H9 (cell line): ENCODE measurements at regions not wholly inside any gene's neighbourhood (a gene's known extent, or its start where the extent isn't known, plus 50 kb on each side); places are given as distances from the start of the nearest gene placed in this dataset.
A peak's percentile ranks its signal among the peaks of the same experiment; 100 is the strongest.

Experiments
- DNase-seq: peaks from one replicate; pipeline ENCODE4 v3.0.0-alpha.2; 2017
- H2AFZ ChIP-seq: one replicate; pipeline ENCODE4 v1.6.1; 2013; ENCODE audit warnings: mild to moderate bottlenecking, low read length, control low read depth, moderate library complexity
- H2AK5ac ChIP-seq: 2 replicates; pipeline ENCODE4 v1.6.1; 2013; ENCODE audit warnings: low read length, control low read depth, mixed read lengths; ENCODE audit not compliant: insufficient read length
- H2BK120ac ChIP-seq: one replicate; pipeline ENCODE4 v1.6.1; 2013; ENCODE audit warnings: low read depth, mild to moderate bottlenecking, low read length, control low read depth, inconsistent platforms; ENCODE audit not compliant: poor library complexity, severe bottlenecking
- H2BK12ac ChIP-seq: 2 replicates; pipeline ENCODE4 v1.6.1; 2013; ENCODE audit warnings: low read length, control low read depth, mixed read lengths, low read depth; ENCODE audit not compliant: insufficient read length
- H2BK15ac ChIP-seq: 2 replicates; pipeline ENCODE4 v1.6.1; 2013; ENCODE audit warnings: low read depth, low read length, control low read depth
- H2BK20ac ChIP-seq: one replicate; pipeline ENCODE4 v1.6.1; 2013; ENCODE audit warnings: low read depth, mild to moderate bottlenecking, low read length, control low read depth, inconsistent platforms; ENCODE audit not compliant: poor library complexity, severe bottlenecking
- H2BK5ac ChIP-seq: 2 replicates; pipeline ENCODE4 v1.6.1; 2013; ENCODE audit warnings: low read length, control low read depth, mixed read lengths; ENCODE audit not compliant: insufficient read length
- H3K14ac ChIP-seq: 2 replicates; pipeline ENCODE4 v1.6.1; 2013; ENCODE audit warnings: low read length, control low read depth; ENCODE audit not compliant: insufficient read depth
- H3K18ac ChIP-seq: 2 replicates; pipeline ENCODE4 v1.6.1; 2013; ENCODE audit warnings: low read depth, mild to moderate bottlenecking, mixed read lengths, low read length, control low read depth; ENCODE audit not compliant: insufficient read length
- H3K23ac ChIP-seq: 2 replicates; pipeline ENCODE4 v1.6.1; 2013; ENCODE audit warnings: low read length, control low read depth, mixed read lengths, low read depth; ENCODE audit not compliant: insufficient read length
- H3K23me2 ChIP-seq: 2 replicates; pipeline ENCODE4 v1.6.1; 2013; ENCODE audit warnings: low read depth, mild to moderate bottlenecking, mixed read lengths, low read length, control low read depth; ENCODE audit not compliant: insufficient read length, poor library complexity, severe bottlenecking
- H3K27ac ChIP-seq: 2 replicates; pipeline ENCODE4 v1.5.1; 2013; ENCODE audit warnings: low read length, control low read depth, mixed read lengths, low read depth; ENCODE audit not compliant: insufficient read length
- H3K27me3 ChIP-seq: 2 replicates; pipeline ENCODE4 v1.6.1; 2013; ENCODE audit warnings: low read length, control low read depth, inconsistent platforms; ENCODE audit not compliant: insufficient read depth
- H3K4ac ChIP-seq: 2 replicates; pipeline ENCODE4 v1.6.1; 2013; ENCODE audit warnings: low read depth, mild to moderate bottlenecking, control low read depth, inconsistent platforms, low read length, moderate library complexity
- H3K4me1 ChIP-seq: 2 replicates; pipeline ENCODE4 v1.6.1; 2013; ENCODE audit warnings: low read length, control low read depth, inconsistent platforms; ENCODE audit not compliant: insufficient read depth
- H3K4me2 ChIP-seq: 2 replicates; pipeline ENCODE4 v1.6.1; 2013; ENCODE audit warnings: low read length, control low read depth, mixed read lengths; ENCODE audit not compliant: insufficient read length, insufficient read depth
- H3K56ac ChIP-seq: 2 replicates; pipeline ENCODE4 v1.6.1; 2013; ENCODE audit warnings: low read depth, mild to moderate bottlenecking, mixed read lengths, low read length, control low read depth; ENCODE audit not compliant: insufficient read length
- H3K79me1 ChIP-seq: 2 replicates; pipeline ENCODE4 v1.6.1; 2013; ENCODE audit warnings: low read depth, mild to moderate bottlenecking, moderate library complexity, low read length, control low read depth, inconsistent platforms; ENCODE audit not compliant: insufficient read depth, poor library complexity, severe bottlenecking
- H3K79me2 ChIP-seq: 2 replicates; pipeline ENCODE4 v1.6.1; 2013; ENCODE audit warnings: low read length, control low read depth, inconsistent platforms; ENCODE audit not compliant: insufficient read depth
- H3K9ac ChIP-seq: 2 replicates; pipeline ENCODE4 v1.6.1; 2013; ENCODE audit warnings: low read length, control low read depth, mixed read lengths; ENCODE audit not compliant: insufficient read length; ENCODE audit errors: extremely low read depth
- H3K9me3 ChIP-seq: one replicate; pipeline ENCODE4 v1.6.1; 2013; ENCODE audit warnings: low read depth, low read length, inconsistent platforms; ENCODE audit not compliant: control insufficient read depth
- H3T11ph ChIP-seq: one replicate; pipeline ENCODE4 v1.6.1; 2013; ENCODE audit warnings: mild to moderate bottlenecking, low read length, control low read depth, inconsistent platforms
- H4K20me1 ChIP-seq: one replicate; pipeline ENCODE4 v1.6.1; 2013; ENCODE audit not compliant: control insufficient read depth, insufficient read length, insufficient read depth
- H4K5ac ChIP-seq: 2 replicates; pipeline ENCODE4 v1.6.1; 2013; ENCODE audit warnings: low read depth, mild to moderate bottlenecking, mixed read lengths, low read length, control low read depth; ENCODE audit not compliant: insufficient read length
- H4K8ac ChIP-seq: replicated peaks from 2 replicates; pipeline ENCODE4 v1.6.1; 2013; ENCODE audit warnings: low read length, control low read depth, mixed read lengths, low read depth; ENCODE audit not compliant: insufficient read length
- H4K91ac ChIP-seq: 2 replicates; pipeline ENCODE4 v1.6.1; 2013; ENCODE audit warnings: low read depth, mild to moderate bottlenecking, moderate library complexity, mixed read lengths, low read length, control low read depth; ENCODE audit not compliant: insufficient read length
- H3K27ac Mint-ChIP-seq, 3 experiments: 2 replicates in 2 of 3; 3 replicates in 1 of 3; pipeline ENCODE4 v1.8.0; 2020 to 2021; ENCODE audit warnings: mixed read lengths in 3 of 3, mild to moderate bottlenecking in 1 of 3, moderate library complexity in 1 of 3
- H3K27me3 Mint-ChIP-seq: 2 replicates; pipeline ENCODE4 v1.8.0; 2021; ENCODE audit warnings: low read depth, mild to moderate bottlenecking, moderate library complexity, mixed read lengths
- H3K36me3 Mint-ChIP-seq, 3 experiments: 2 replicates in 2 of 3; 3 replicates in 1 of 3; pipeline ENCODE4 v1.8.0; 2020 to 2021; ENCODE audit warnings: low read depth in 3 of 3, mixed read lengths in 3 of 3; ENCODE audit not compliant: insufficient read depth in 1 of 3
- H3K4me1 Mint-ChIP-seq, 2 experiments: 2 replicates each; pipeline ENCODE4 v1.8.0; 2020; ENCODE audit warnings: mixed read lengths in 2 of 2
- H3K4me3 Mint-ChIP-seq, 2 experiments: 2 replicates in 1 of 2; 3 replicates in 1 of 2; pipeline ENCODE4 v1.8.0; 2020 to 2021; ENCODE audit warnings: mild to moderate bottlenecking in 2 of 2, mixed read lengths in 2 of 2, moderate library complexity in 1 of 2
- H3K9me3 Mint-ChIP-seq, 2 experiments: 2 replicates in 1 of 2; 3 replicates in 1 of 2; pipeline ENCODE4 v1.8.0; 2020; ENCODE audit warnings: mild to moderate bottlenecking in 2 of 2, mixed read lengths in 2 of 2, moderate library complexity in 1 of 2
- WGBS: extraction: QIAGEN DNeasy Blood & Tissue Kit; methylation state at CpG from one replicate; pipeline ENCODE4 v1.1.7; 2013; ENCODE audit warnings: missing lambda C conversion rate, low lambda C conversion rate, mixed read lengths; ENCODE audit not compliant: insufficient read length; ENCODE audit errors: extremely low coverage; 5-methylcytosine and 5-hydroxymethylcytosine counted together
- TF ChIP-seq, protein P1 (sequence below): fragments of 200-600 bp; sonication (generic); conservative IDR thresholded peaks from 3 replicates; pipeline ENCODE4 v1.8.0; 2021; ENCODE audit warnings: antibody characterized with exemption, mild to moderate bottlenecking

DNA sequence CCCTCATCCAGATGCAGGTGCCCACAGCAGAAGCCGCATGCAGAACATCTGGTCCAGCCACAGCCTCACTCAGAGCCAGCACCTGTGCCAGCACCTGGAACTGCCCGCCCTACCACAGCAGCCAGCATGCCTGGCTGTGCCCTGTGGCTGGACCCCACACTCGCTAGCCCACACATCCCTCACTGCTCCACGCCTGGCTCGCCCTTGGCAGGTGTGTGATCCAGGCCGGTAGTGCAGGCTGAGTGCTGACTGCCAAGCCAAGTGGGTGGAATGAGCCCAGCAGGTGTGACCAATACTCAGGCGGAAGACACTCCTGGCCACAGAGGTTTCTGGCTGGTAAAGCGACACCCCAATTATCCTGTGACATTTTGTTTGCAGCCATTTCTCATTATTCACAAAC, 162.4 kb upstream of the ROBO1 start:
- no peaks in the 10 kb centered on the region for H3K4me1 ChIP-seq
- H3K79me2 ChIP-seq, result no peaks in the 10 kb centered on the region
- H3K9me3 Mint-ChIP-seq, result no peaks in the 10 kb centered on the region
- no peak overlapping the region for H4K5ac ChIP-seq
- H2BK12ac ChIP-seq, result no peak overlapping the region
- H3K56ac ChIP-seq, result no peak overlapping the region
- no peak overlapping the region for H3K27ac ChIP-seq
- H3K4me3 Mint-ChIP-seq, result no peak overlapping the region
- H3K23ac ChIP-seq, result no peak overlapping the region
- no peaks in the 10 kb centered on the region for H3K27me3 ChIP-seq
- H3K4me2 ChIP-seq, result no peak overlapping the region
- no peak overlapping the region for H4K8ac ChIP-seq
- no peak overlapping the region for H4K91ac ChIP-seq
- no peaks in the 10 kb centered on the region for H3K36me3 Mint-ChIP-seq
- H3T11ph ChIP-seq, result no peak overlapping the region
- H3K18ac ChIP-seq, result no peak overlapping the region
- no peak overlapping the region for H2BK20ac ChIP-seq
- no peak overlapping the region for H2BK15ac ChIP-seq
- H3K79me1 ChIP-seq, result no peaks in the 10 kb centered on the region
- no peak overlapping the region for H3K27ac Mint-ChIP-seq
- H2BK120ac ChIP-seq, result no peak overlapping the region
- whole genome bisulfite sequencing, result no CpG with 5 or more reads among the region's 8 CpGs
- H3K23me2 ChIP-seq, result no peaks in the 10 kb centered on the region
- H3K9me3 ChIP-seq, result no peaks in the 10 kb centered on the region
- H4K20me1 ChIP-seq, result no peaks in the 10 kb centered on the region
- no peak overlapping the region for H3K4ac ChIP-seq
- TF ChIP-seq, protein P1, sequence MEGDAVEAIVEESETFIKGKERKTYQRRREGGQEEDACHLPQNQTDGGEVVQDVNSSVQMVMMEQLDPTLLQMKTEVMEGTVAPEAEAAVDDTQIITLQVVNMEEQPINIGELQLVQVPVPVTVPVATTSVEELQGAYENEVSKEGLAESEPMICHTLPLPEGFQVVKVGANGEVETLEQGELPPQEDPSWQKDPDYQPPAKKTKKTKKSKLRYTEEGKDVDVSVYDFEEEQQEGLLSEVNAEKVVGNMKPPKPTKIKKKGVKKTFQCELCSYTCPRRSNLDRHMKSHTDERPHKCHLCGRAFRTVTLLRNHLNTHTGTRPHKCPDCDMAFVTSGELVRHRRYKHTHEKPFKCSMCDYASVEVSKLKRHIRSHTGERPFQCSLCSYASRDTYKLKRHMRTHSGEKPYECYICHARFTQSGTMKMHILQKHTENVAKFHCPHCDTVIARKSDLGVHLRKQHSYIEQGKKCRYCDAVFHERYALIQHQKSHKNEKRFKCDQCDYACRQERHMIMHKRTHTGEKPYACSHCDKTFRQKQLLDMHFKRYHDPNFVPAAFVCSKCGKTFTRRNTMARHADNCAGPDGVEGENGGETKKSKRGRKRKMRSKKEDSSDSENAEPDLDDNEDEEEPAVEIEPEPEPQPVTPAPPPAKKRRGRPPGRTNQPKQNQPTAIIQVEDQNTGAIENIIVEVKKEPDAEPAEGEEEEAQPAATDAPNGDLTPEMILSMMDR, result no peak
- peak overlapping the region; percentile 0; the same call in 1 of the 2 replicates for H3K14ac ChIP-seq
- no peak for DNase-seq
- H2AFZ ChIP-seq, result no peak overlapping the region
- H2BK5ac ChIP-seq, result no peak overlapping the region
- H3K9ac ChIP-seq, result no peak overlapping the region
- no peaks in the 10 kb centered on the region for H3K4me1 Mint-ChIP-seq
- H2AK5ac ChIP-seq, result no peak overlapping the region
- peaks cover 2% of the 10 kb centered on the region for H3K27me3 Mint-ChIP-seq
